GM12872 (cell line): ENCODE measurements at regions not wholly inside any gene's neighbourhood (a gene's known extent, or its start where the extent isn't known, plus 50 kb on each side); places are given as distances from the start of the nearest gene placed in this dataset.

Source experiments
- CTCF ChIP-seq: IDR thresholded peaks from 3 replicates; pipeline ENCODE4 v1.5.1; 2011; ENCODE audit warnings: low read depth, mild to moderate bottlenecking, low read length, moderate library complexity; ENCODE audit not compliant: insufficient read depth

GRCh38 chr2:196307775-196308305 lies 136.5 kb upstream of the STK17B start:
- no peak for TF ChIP-seq CTCF

- TF ChIP-seq CTCF = no peak
Observed at GRCh38 chr2:196309691-196310090, 138.3 kb upstream of the STK17B start.

DNA sequence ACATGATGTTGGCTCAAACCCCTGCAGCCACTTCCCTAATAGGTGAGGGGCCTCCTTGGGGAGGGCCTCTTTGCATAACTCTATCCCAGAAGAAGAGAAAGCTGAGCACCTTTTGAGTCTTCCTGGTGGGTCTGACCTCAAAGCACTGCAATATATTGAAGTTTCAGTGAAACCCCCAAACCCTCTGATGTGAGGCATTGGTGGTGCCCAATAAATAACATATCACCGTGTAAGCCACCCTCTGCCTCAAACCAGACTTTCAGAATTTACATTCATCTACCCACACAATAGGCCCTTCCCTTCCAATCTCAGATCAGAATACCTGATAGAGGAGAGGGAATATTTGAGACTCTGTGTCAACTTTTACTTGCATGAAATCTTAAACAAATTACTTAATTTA lies 142.8 kb upstream of the STK17B start:
- TF ChIP-seq CTCF = no peak

DNA sequence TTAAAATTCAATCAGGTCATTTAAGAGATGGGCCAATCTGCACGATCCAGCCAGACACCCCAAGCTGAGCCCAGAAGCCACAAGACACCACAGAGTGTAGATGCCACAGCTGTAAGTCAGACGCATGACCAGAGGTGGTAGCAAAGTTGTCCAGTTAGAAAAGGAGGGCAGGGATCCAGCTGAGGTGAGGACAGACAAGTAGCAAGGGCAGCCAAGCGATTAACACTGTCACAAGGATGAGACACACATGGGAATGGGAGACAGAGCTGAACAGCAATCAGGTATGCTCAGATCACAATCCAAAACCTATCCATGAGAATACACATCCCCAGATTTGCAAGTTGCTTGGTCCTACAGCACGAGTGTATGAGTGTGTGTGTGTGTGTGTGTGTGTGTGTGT lies 143.4 kb upstream of the STK17B start:
- TF ChIP-seq CTCF = no peak

GRCh38 chr2:196315388-196316049 lies 144.1 kb upstream of the STK17B start:
- TF ChIP-seq CTCF = no peak

GRCh38 chr2:196316050-196316430 lies 144.7 kb upstream of the STK17B start:
- TF ChIP-seq CTCF = no peak

GRCh38 chr2:196318517-196319377 lies 147.4 kb upstream of the STK17B start:
- no peak for TF ChIP-seq CTCF
